ENCODE measurements at regions not wholly inside any gene's neighbourhood (a gene's known extent, or its start where the extent isn't known, plus 50 kb on each side); places are given as distances from the start of the nearest gene placed in this dataset.

DNA sequence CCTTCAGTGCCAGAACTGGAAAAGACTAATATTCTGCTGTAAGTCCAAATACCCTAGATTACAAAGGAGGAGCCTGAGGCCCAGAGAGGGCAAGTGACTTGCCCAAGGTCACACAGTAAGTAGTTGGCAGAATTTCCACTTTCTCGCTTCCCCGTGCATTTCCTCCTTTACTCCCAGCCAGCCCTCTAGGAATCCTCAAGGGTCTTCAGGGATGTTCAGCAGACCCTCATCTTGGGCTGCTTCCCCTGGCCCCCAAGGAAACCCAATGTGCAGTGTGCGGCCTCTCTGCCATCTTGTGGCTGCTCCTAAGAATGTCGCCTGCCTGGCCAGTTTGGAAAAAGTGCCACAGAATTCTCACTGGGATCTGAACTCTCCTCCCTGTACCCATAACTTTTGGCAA lies 217.7 kb upstream of the LRFN2 start:
- CTCF ChIA-PET = no interaction called here
- intact Hi-C loops (cut with micrococcal nuclease) = loop anchor here (1.0 kb wide), 1 partner anchor 477 kb away; no protein-coding TSS in a partner anchor

More for the DNA sequence above, 217.7 kb upstream of the LRFN2 start:
- Histone ChIP-seq H3K4me1 (ENCODE audit: control insufficient read depth in 1 of 2, insufficient read depth in 2 of 2, low read length in 2 of 2) (peaks cover 0 to 6% of the 10 kb centered on the region in 2 experiments; a peak in 1 of 4 replicates), H3K4me3 (replicated peaks in 1 of 2; ENCODE audit: low read depth in 1 of 2, low read length in 2 of 2) (no peak overlapping the region), H3K4me2 (ENCODE audit: low read length) (no peak overlapping the region), H3K79me2 (ENCODE audit: insufficient read depth, low read length) (no peaks in the 10 kb centered on the region), H4K20me1 (ENCODE audit: insufficient read depth) (no peaks in the 10 kb centered on the region), H3K9ac (ENCODE audit: low read length) (no peak overlapping the region), H3K27ac (ENCODE audit: low read depth, low read length) (no peak overlapping the region), H3K9me2 (ENCODE audit: insufficient read depth) (no peaks in the 10 kb centered on the region), H3K36me3 (ENCODE audit: control insufficient read depth in 1 of 2, insufficient read depth in 2 of 2, low read length in 2 of 2) (no peaks in the 10 kb centered on the region), H3K9me3 (ENCODE audit: control insufficient read depth in 1 of 2, insufficient read depth in 1 of 2, low read depth in 1 of 2, low read length in 2 of 2) (no peaks in the 10 kb centered on the region), H3K27me3 (ENCODE audit: insufficient read depth, low read length) (no peaks in the 10 kb centered on the region), H2AFZ (ENCODE audit: low read depth, low read length, poor library complexity, severe bottlenecking) (no peak overlapping the region)
- peak; percentile 56 for TF ChIP-seq RAD21 (IDR thresholded peaks at IDR 0.05; ENCODE audit: low read depth)
- TF ChIP-seq, protein P1, sequence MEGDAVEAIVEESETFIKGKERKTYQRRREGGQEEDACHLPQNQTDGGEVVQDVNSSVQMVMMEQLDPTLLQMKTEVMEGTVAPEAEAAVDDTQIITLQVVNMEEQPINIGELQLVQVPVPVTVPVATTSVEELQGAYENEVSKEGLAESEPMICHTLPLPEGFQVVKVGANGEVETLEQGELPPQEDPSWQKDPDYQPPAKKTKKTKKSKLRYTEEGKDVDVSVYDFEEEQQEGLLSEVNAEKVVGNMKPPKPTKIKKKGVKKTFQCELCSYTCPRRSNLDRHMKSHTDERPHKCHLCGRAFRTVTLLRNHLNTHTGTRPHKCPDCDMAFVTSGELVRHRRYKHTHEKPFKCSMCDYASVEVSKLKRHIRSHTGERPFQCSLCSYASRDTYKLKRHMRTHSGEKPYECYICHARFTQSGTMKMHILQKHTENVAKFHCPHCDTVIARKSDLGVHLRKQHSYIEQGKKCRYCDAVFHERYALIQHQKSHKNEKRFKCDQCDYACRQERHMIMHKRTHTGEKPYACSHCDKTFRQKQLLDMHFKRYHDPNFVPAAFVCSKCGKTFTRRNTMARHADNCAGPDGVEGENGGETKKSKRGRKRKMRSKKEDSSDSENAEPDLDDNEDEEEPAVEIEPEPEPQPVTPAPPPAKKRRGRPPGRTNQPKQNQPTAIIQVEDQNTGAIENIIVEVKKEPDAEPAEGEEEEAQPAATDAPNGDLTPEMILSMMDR (IDR thresholded peaks at IDR 0.05 in 2 of 3, conservative IDR thresholded peaks at IDR 0.05 in 1 of 3; ENCODE audit: borderline replicate concordance in 1 of 3, insufficient read depth in 1 of 3, low read depth in 2 of 3, low read length in 2 of 3) = peak; percentile 30 to 70 (median 60); a peak in 5 of 6 replicates
- TF ChIP-seq CBX3 (IDR thresholded peaks at IDR 0.05; ENCODE audit: low read depth) = no peak
- TF ChIP-seq, protein P2, sequence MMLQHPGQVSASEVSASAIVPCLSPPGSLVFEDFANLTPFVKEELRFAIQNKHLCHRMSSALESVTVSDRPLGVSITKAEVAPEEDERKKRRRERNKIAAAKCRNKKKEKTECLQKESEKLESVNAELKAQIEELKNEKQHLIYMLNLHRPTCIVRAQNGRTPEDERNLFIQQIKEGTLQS (IDR thresholded peaks at IDR 0.05) = no peak
- RAD21 ChIA-PET (ENCODE audit: low non-redundant PET in 1 of 2, low total read pairs in 2 of 2, uncharacterized antibody in 2 of 2, unreplicated experiment in 2 of 2) = interaction anchor here in 1 of 2 experiments (0.8 kb wide), 1 partner anchor 73 kb away, joined by 3 read pairs; no protein-coding TSS in a partner anchor
- no TSS peak for BruUV-seq (replicated peaks)
- POLR2A ChIA-PET = no interaction called here
- no peak for DNase-seq (ENCODE audit: low read depth, low spot score)
- ATAC-seq = peak; percentile 49; the same call in 1 of the 2 replicates

All from HCT116 (cell line).